Fibroblast of skin of left biceps (primary cell): ENCODE measurements at regions not wholly inside any gene's neighbourhood (a gene's known extent, or its start where the extent isn't known, plus 50 kb on each side); places are given as distances from the start of the nearest gene placed in this dataset.

Source experiments
- DNase-seq, 2 experiments: peaks; one replicate each; pipeline ENCODE4 v3.0.0-alpha.2; 2013; ENCODE audit warnings: low read depth in 2 of 2

DNA sequence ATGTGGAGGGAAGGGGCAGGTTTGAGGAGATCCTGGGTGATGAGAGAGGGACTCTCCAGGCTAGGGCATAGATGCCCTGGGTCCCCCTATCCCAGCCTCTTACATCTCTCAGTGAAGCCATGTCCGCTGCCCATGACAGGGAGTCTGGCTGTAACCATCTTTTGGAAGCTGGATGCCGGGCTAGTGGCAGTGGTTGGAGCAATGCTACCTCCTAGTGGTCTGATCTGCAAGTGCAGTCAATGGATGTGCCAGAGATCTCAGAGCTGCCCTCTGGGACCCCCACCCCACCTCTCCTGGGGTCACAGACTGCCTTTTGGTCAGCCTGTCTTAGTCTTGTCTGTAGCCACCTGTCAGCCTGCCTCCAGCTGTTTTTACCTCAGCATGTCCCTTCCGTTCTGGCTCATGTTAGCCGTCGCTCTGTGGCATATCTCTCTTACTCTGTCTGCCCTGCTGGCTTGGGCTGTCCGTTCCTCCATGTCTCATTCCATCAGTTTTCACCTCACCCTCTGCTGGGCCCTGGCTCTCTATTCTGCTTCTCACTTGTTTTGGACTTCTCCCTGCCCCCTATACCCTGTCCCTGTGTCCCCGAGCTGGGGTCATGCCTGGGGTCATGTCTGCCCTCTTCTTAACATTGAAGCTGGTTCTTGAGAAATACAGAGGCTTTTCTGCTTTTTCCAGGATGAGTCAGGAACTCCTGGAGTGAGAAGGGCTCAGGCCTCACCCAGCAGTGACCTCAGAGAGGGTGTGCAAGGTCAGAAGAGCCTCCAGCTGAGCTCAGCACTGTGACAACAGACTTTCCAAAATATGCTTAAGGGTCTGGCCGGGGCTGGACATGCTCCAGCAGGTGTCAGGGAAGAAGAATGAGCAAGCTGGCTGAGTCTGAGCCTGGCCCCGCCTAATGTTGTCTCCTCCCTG is 52.0 kb upstream of the THY1 start:
- DNase-seq: peak; percentile 28 to 29

- DNase-seq: no peak
Measured at GRCh38 chr11:119473901-119474681, 51.1 kb upstream of the THY1 start.

DNA sequence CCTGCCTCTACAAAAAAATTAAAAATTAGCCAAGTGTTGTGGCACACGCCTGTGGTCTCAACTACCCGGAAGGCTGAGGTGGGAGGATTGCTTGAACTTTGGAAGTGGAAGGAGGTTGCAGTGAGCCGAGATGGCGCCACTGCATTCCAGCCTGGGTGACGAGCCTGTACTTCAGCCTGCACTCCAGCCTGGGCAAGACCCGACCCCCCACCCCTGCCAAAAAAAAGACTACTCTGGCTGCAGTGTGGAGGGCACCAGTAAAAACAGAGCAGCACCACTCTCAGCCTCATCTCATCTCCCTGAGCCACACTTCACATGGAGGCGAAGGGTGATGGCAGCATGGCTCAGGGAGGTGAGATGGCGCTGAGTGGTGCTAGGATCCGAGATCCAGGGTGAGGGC is 50.3 kb upstream of the THY1 start:
- no peak for DNase-seq

DNA sequence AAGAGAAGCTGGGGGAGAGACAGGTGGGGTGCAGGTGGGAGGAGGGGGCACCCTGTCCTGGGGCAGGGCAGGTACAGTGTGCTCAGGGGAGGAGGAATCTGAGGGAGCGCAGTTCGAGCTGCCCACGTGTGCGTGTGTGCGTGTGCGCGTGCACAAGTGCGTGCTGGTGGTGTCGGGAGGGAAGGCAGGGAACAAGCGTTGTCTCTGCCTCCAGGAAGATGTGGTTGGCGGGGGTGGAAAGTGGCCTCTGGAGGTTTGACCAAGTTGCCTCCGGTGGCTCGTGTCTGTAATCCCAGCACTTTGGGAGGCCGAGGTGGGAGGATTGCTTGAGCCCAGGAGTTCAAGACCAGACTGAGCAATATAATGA is 49.9 kb upstream of the THY1 start:
- no peak for DNase-seq
